Amniotic epithelial cell (primary cell): ENCODE measurements at regions not wholly inside any gene's neighbourhood (a gene's known extent, or its start where the extent isn't known, plus 50 kb on each side); places are given as distances from the start of the nearest gene placed in this dataset.
"Not testable (repeated sequence)": the region's sequence is repeated elsewhere in the genome, so short reads cannot be mapped to it uniquely, and the experiment has no call there.

Experiments used
- DNase-seq: peaks from one replicate; pipeline ENCODE4 v3.0.0-alpha.2; 2010; ENCODE audit warnings: low read depth

- DNase-seq, result not testable (repeated sequence)
Measured at GRCh38 chr1:146510248-146510983, 281.6 kb upstream of the NOTCH2NLA start.

- not testable (repeated sequence) for DNase-seq
Measured at GRCh38 chr1:146504121-146504520, 275.3 kb upstream of the NOTCH2NLA start.

GRCh38 chr1:146487555-146487954 is 258.7 kb upstream of the NOTCH2NLA start:
- not testable (repeated sequence) for DNase-seq

- not testable (repeated sequence) for DNase-seq
Measured at GRCh38 chr1:146487155-146487554, 258.3 kb upstream of the NOTCH2NLA start.

GRCh38 chr1:146486300-146487014 is 257.6 kb upstream of the NOTCH2NLA start:
- DNase-seq, result peak; percentile 36

- DNase-seq, result not testable (repeated sequence)
Measured at GRCh38 chr1:146484195-146484594, 255.4 kb upstream of the NOTCH2NLA start.

- DNase-seq, result peak; percentile 24
Measured at GRCh38 chr1:146479188-146479587, 250.4 kb upstream of the NOTCH2NLA start.

GRCh38 chr1:146478125-146478720 is 249.4 kb upstream of the NOTCH2NLA start:
- peak; percentile 2 for DNase-seq

- DNase-seq, result not testable (repeated sequence)
Measured at GRCh38 chr1:146475086-146475485, 246.3 kb upstream of the NOTCH2NLA start.

GRCh38 chr1:146474216-146474615 is 245.4 kb upstream of the NOTCH2NLA start:
- DNase-seq, result not testable (repeated sequence)

GRCh38 chr1:146472192-146472861 is 243.5 kb upstream of the NOTCH2NLA start:
- peak; percentile 11 for DNase-seq

- not testable (repeated sequence) for DNase-seq
Measured at GRCh38 chr1:146459939-146460338, 231.1 kb upstream of the NOTCH2NLA start.

GRCh38 chr1:146459308-146459707 is 230.5 kb upstream of the NOTCH2NLA start:
- not testable (repeated sequence) for DNase-seq

GRCh38 chr1:146448877-146449246 is 220.0 kb upstream of the NOTCH2NLA start:
- not testable (repeated sequence) for DNase-seq

GRCh38 chr1:146448212-146448876 is 219.5 kb upstream of the NOTCH2NLA start:
- DNase-seq, result not testable (repeated sequence)

GRCh38 chr1:146443871-146444222 is 215.0 kb upstream of the NOTCH2NLA start:
- DNase-seq, result peak; percentile 2

GRCh38 chr1:146443088-146443870 is 214.5 kb upstream of the NOTCH2NLA start:
- DNase-seq, result not testable (repeated sequence)

GRCh38 chr1:146438543-146438942 is 209.7 kb upstream of the NOTCH2NLA start:
- not testable (repeated sequence) for DNase-seq

GRCh38 chr1:146416642-146417041 is 187.8 kb upstream of the NOTCH2NLA start:
- not testable (repeated sequence) for DNase-seq

GRCh38 chr1:146415017-146415416 is 186.2 kb upstream of the NOTCH2NLA start:
- not testable (repeated sequence) for DNase-seq

GRCh38 chr1:146413911-146414310 is 185.1 kb upstream of the NOTCH2NLA start:
- DNase-seq, result peak; percentile 12
